ENCODE measurements at regions not wholly inside any gene's neighbourhood (a gene's known extent, or its start where the extent isn't known, plus 50 kb on each side); places are given as distances from the start of the nearest gene placed in this dataset.

DNA sequence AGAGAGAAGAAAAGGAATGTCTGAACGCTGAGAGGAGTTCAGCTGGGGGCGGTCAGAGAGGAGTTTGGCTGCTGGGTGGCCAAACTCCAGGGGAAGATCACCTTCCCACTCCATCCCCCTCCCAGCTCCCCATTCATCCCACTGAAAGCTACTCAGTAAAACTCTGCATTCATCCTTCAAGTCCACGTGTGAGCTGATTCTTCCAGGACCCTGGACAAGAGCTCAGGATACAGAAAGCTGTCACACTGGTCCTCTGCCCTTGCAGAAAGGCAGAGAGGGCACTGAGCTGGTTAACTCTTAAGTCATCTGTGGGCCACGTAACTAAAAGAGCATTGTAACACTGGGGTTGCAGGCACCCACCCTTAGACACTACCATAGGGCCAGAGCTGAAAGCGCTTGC, 132.1 kb upstream of the ARL4C start:
- TF ChIP-seq, protein P1, sequence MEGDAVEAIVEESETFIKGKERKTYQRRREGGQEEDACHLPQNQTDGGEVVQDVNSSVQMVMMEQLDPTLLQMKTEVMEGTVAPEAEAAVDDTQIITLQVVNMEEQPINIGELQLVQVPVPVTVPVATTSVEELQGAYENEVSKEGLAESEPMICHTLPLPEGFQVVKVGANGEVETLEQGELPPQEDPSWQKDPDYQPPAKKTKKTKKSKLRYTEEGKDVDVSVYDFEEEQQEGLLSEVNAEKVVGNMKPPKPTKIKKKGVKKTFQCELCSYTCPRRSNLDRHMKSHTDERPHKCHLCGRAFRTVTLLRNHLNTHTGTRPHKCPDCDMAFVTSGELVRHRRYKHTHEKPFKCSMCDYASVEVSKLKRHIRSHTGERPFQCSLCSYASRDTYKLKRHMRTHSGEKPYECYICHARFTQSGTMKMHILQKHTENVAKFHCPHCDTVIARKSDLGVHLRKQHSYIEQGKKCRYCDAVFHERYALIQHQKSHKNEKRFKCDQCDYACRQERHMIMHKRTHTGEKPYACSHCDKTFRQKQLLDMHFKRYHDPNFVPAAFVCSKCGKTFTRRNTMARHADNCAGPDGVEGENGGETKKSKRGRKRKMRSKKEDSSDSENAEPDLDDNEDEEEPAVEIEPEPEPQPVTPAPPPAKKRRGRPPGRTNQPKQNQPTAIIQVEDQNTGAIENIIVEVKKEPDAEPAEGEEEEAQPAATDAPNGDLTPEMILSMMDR (conservative IDR thresholded peaks at IDR 0.05; ENCODE audit: low read depth, low read length): no peak
- no peak for TF ChIP-seq EZH2 (IDR thresholded peaks at IDR 0.05; ENCODE audit: borderline replicate concordance, low read depth, low read length, poor library complexity, severe bottlenecking)

Data from A673 (cell line).